ENCODE measurements at regions not wholly inside any gene's neighbourhood (a gene's known extent, or its start where the extent isn't known, plus 50 kb on each side); places are given as distances from the start of the nearest gene placed in this dataset.

DNA sequence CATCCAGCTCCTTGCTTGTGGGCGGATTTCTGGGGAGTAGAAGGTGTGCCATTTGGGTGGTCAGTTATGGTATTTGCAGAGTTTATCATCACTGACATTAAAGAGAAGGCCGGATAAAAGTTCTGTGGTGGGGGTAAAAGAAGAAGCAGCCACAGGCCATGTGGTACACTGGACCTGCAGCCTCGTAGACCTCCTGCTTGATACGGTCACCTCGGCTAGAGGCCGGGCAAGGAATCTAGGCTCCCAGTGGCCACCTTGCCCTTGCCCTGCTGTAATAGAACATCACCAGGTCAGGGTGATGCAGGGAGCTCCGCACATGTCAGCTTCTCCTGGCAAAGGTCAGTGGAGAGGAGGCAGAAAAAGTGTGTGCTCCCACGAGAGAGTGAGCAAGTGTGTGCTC, 376.1 kb upstream of the IRX4 start:
- no peak for FAIRE-seq

DNA sequence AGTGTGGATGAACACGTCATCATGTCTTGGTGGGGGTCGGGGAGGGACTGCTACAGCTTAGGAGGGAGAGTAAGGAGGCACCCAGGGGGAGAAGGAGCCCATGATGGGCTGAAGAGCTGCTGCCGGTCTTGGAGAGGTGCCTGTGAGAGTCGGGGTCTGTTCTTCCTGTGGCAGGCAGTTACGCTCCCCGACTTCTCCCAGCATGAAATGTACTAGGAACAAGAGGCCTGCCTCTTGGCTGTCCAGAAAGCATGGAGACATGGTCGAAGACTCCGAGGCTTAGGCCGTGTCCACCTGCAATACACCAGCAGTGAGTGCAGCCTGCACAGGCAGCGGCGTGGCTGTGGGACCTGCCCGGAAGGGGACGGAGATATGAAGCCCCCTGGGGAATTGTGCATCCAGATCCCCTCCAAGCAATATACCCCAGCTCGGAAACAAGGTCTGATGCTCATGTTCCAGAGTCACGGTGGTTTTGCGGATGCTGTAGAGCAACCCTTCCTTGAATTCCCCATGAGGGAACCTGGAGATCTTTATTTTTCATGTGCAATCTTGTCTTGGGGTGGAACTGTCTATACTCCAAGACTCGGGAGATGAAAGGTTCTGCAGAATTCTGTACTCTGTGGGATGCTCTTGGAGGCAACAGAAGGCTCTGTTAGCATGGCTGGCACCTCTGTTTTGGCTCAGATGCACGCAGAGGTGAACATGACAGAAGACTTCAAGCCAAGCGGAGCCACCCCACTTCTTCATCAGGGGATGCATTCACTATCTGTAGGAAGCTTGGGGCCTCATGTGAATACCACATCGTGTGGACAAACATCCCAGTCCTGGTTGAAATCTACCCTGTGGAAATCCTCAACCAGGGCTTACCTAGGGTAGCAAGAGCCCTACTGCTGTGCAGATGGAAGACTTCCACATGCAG, 374.9 kb upstream of the IRX4 start:
- no peak for FAIRE-seq

DNA sequence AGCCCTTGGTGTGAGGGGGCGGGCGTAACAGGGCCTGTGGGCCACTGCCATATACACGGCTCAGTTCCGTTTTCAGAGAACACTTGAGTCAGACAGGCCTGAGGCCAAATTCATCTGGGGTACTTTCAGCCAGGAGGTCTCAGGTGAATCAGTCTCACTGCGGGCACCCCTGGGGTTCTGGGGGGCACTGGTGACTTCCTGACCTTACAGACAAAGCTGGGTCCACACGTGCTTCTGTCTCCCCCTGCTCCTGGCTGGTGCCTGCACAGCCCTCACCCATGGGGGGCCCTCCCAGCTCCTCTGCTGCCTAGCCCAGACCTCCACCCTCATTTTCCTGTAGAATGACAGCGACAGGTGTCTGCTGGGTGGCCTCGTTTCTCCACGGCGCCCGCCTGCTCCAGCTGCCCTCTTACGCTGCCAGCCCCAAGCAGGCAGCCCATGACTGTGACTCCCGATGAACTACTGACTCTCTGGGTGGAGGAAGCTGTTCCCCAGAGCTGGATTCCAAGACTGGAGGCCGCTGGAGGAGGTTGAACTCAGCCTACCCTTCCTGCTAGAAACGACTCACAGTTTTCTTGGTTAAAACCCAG, 374.1 kb upstream of the IRX4 start:
- FAIRE-seq, result no peak

DNA sequence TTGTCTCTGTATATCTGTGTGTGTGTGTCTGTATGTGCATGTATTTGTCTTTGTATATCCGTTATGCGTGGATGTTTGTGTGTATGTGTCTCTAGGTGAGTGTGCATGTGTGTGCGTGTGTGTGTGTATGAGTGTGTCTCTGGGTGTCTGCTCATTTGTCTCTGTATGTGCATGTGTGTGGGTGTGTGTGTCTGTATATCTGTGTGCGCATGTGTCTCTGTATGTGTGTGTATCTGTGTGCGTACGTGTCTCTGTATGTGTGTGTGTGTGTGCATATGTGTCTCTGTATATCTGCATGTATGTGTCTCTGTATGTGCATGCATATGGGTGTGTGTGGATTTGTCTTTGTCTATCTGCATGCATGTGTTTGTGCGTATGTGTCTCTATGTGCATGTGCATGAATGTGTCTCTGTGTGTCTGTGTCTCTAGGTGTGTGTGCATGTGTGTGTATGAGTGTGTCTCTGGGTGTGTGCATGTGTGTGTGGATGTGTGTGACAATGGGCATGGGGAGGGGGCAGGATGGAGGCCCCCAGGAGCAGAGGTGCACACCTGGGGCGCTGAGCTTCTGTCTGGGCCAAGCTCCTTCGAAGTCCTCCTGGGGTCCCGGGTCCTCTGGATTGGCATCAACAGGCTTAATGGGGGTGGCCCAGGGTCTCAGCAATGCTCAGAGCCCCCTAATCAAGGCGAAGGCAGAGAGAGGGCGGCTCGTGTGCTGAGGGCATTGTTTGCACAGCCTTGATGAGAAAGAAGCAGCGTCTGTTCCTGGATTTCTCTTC, 373.4 kb upstream of the IRX4 start:
- FAIRE-seq, result no peak

DNA sequence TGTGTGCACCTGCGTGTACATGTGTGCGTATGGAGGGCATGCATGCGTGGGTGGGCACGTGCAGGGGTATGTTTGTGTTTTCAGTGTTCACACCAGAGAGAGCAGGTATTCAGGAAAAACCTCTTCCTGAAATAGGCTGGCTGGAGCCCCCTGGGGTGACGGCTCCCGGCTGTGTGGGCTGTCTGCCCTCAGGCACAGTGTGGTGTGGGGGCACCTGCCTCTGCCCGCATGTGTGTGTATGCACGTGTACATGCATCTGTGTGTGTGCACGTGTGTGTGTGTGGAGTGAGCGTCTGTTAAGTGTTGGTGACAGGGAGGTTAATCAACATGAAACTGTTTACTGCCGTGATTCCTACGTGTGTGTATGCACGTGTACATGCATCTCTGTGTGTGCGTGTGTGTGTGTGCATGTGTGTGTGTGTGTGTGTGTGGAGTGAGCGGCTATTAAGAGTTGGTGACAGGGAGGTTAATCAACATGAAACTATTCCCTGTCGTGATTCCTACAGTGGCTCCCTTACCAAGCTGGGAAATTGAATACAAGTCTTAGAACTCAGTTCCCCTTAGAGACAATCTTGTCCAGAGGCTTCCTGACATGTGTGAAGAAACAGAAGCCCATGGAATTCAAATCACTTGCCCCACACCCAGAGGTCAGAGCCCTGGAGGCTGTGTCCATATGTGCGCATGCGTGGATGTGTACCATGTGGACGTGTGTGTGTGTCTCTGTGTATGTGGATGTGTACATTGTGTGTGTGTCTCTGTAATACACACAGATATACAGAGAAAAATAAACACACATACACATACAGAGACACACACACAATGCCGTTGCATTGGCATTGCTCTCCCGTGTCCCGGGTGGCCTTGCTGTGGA, 372.4 kb upstream of the IRX4 start:
- FAIRE-seq, result no peak

DNA sequence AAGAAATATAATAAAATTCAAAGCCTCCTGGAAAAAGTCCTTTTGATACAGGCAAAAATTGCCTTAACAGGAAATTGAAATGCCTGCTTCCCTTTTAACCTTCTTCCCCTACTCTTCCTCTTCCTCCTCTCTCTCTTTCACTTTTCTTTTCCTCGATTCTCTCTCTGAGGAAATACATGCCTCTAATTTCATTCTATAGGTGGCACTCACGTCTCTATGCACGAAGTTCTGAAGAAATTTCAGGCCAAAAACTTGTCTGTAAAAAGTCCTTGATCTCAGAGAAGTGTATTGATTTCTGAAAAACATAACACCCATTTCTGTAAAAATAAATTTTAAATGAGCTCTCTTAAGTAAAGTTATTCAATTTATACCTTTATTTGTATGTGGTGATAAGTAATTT, 371.7 kb upstream of the IRX4 start:
- FAIRE-seq, result no peak

DNA sequence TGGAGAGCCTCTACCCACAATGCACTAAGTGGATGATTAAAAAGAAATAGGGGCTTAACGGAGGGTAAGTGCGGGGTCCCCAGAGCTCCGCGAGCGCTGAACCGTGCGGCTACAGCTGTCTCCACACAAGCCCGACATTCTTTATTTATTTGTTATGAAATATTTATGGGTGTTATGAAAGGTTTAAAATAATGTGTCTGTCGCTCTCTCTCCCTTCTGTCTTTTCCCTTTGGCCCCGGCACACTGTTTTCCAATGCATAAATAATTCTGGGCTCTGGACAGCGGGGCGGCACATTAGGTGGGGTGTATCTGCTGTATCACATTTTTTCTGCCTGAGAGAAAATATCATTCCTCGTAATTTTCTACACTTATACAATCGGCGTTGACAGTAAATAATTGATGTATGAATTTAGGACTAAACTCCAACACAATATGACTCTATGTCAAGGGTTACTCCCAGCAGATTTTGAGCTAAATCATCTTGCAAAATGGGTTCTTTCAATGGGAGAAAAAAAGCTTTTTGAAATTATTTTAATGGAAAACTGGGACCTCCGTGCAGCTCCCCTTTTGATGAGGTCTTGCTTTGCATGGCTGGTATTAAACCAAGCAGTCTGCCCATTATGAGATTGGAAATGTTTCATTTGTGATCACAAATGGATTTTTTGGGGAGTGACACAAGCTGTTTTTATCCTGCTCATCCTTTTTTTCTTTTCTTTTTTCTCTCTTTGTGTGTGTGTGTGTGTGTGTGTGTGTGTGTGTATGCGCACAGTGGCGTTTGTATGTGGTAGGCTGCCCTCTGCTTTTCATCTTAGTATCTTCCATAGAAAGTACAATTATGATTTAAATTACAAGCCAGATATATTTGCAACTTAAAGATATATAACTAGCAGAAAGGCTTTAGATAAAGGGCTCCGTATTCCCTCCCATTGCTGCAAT, 370.6 kb upstream of the IRX4 start:
- FAIRE-seq, result no peak

DNA sequence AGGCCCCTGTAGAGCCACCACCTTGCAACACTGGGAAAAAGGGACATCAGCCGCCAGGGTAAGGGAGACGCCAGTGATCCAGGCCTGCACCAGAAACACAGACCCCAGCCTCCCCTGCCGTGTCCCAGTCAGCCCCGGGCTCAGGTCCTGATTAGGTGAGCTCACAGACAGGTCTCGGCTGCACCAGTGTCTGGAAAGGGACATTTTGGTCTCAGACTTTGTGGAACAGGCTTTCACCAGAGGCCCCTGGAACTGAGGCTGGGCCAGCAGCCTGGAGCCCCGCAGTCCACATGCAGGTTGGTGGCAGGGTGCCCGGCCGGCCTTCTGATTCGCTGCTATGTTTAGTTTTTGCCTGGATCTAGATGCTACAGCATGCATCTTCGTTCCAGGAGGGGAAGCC, 369.0 kb upstream of the IRX4 start:
- no peak for FAIRE-seq

DNA sequence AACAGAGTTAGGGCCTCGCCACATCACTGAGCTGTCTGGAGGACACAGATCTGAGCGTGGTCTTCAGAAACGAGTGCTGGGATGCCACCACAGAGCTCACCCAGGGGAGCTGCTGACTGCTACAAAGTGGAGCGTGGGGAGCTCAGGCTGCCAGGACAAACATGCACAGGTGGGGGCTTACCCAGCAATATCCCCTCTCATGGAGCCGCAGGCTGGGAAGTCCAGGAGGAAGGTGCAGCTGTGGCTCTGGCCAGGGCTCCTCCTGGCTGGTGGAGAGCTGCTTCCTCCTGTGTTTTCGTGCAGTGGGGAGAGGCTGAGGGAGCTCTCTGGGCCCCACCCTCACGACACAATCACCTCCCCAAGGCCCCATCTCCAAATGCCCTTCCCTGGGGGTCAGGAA, 368.6 kb upstream of the IRX4 start:
- no peak for FAIRE-seq

DNA sequence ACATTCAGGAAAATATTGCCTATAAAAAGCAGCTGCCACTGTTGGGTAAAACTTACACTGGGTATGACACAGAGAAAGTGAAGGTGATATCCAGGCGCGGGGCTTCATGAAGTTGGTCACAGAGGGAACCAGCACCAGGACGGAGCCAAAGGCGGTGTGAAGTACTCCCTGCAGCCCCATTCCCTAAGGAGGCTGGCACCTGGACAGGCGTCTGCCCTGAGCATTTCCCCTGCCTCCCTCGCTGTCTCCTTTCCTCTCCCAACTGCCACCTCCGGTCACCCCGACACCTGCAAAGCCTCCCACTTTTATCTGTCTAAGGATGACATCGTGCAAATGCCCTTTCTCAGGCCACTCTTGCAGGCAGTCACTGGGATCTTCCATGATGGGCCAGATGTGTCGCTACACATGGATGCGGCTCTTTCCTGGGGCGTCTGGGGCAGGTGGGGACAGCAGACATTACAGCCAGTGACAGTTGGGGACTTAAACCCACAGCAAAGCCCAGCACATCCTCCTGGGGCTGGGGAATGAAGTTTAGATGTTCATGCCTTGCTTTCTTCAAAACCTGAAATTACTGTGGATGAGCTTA, 367.7 kb upstream of the IRX4 start:
- no peak for FAIRE-seq

DNA sequence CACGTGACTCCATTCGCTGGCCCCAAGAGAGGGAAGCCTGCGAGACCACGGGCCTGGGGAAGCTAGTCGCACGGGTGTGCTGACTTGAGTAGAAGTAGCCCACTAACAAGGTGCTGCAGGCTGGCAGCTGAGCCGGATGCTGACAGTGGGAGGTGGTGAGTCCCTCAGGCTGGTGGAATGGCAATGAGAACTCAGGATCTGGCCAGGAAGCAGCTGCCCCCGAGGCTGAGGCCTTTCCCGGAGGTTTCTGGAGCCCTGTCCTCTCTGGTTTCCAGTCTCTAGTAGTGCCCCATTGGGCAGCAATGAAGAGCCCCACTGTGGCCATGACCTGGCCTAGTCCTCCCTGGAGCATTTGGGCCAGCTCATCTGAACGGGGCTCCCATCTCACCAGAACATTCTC, 366.7 kb upstream of the IRX4 start:
- no peak for FAIRE-seq

DNA sequence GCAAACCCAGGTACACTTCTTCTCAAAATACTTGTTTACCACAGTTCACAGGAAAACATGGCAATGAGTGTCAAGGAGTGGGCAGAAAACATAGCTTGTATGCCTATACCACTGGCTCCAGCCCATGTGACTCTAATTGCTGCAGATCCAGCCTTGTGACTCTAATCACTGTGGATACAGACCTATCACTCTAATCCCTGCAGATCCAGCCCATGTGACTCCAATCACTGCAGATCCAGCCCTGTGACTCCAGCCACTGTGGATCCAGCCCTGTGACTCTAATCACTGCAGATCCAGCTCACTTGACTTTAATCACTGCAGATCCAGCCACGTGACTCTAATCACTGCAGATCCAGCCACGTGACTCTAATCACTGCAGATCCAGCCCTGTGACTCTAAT, 366.3 kb upstream of the IRX4 start:
- no peak for FAIRE-seq

DNA sequence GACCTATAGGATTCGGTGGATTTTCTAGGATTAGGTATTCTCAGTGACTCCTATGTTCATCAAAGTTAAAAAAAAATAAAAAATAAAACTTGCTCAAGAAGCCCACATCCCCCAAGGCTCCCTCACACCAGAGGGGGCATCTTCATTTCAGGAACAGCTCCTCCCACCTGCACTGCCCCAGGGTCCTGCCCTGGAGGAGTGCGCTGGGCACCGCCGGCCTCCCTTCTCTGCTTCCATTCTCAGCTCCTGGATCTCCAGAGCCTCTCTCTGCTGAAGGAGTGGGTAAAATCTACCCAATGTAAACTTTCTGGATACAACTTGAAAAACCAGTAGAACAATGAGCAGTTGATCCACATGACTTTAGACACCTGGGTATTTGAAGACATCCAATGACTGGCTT, 359.8 kb upstream of the IRX4 start:
- FAIRE-seq, result no peak

DNA sequence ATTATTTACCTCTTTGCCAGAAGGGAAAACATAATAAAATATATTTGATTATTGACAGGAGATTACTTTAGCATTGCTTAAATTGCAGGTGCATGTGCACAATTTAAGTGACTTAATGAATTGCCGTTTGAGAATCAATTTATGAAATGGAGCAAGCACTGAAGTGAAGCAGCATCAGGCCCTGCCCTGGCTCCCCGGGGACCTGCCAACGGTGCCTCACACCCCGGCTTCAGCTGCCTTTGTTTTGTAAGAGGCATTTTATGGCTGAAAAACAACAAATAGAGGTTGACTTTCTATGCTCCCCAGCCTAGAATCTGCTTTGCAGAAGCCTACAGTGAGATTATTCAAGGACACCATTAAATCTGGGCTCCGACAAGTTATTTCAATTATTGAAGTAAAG, 359.1 kb upstream of the IRX4 start:
- no peak for FAIRE-seq

DNA sequence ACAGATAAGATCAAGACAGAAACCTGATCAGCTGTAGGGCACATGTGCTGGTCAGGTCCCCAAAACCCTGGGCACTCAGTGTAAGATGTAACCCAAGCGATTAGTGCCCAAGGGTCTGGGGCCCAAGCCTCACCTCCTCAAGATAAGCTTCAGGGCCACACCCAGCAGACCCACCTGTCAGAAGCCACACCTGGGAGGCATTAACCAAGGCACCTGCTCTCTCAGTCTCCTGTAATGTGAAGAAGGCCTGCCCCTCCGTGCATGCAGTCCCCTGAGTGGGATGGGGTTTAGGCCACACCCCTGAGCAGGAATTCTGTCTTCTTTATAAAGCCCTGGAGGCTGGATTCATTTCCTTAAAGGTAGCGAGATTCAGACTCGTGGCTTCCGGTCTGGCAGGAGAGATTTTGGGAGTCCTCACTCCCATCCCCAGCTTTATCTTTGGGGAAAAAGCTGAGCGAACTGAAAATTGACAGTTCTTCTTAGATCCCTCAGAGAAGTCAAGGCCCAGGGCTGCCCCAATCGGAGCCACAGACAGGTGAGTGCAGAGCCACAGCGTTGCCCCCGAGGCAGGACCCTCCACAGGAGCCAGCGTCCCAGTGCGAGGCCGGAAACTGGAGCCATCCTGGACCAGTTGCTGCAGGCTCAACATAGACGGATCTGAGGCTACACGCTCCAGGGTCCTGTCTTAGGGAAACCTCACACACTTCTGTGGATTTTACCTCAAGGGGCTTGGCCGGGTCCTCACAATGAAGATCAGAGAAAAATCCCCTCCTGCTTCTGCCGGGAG, 357.6 kb upstream of the IRX4 start:
- no peak for FAIRE-seq

DNA sequence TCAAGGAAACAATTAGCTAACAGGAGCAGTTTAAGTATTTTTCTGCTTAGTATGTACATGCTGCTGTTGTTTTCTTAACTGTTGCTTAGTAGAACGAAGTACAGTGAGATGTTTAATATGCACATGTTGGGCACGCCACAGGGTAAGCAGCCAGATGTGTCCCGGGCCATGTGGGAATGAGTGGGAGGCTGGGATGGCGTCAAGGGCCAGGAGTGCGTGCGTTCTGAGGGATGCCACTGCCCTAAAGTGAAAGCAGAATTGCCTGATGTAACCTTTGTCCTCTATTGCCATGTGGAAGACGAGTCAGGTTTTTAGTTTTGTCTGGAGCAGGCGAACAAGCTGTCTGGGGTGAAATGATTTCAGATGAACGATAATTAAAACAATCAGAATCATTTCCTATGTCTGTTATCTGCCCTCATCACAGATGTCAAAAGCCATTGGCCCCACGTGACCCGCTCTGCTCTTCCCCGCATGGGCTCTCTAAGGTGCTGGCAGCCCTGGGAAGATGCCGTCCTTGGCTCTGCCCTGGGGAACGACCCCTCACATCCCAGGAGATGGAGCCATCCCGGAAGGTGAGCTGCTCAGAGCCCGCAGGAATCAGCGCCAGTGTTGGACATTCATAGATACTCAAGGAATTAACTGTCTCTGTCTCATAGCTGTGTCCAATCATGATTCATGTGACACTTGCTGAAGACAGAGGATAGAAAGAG, 356.6 kb upstream of the IRX4 start:
- no peak for FAIRE-seq

DNA sequence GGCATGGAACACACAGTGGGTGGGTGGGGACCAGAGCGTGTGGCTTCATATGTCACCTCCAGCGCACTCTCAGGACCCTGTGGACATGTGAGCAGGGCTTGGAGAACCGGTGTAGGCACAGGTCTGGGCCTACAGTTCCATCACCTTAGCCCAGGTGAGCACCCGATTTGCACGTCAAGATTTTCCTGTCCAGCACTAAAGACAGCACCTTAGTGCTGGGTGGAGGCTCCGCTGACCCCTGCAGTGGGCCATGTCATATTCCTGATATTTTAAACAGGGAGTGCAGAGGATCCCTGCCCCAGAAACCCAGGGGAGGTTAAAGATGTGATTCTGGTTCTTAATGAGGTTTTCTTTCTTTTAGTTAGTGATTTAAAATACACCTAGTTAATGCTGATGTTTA, 356.0 kb upstream of the IRX4 start:
- no peak for FAIRE-seq

DNA sequence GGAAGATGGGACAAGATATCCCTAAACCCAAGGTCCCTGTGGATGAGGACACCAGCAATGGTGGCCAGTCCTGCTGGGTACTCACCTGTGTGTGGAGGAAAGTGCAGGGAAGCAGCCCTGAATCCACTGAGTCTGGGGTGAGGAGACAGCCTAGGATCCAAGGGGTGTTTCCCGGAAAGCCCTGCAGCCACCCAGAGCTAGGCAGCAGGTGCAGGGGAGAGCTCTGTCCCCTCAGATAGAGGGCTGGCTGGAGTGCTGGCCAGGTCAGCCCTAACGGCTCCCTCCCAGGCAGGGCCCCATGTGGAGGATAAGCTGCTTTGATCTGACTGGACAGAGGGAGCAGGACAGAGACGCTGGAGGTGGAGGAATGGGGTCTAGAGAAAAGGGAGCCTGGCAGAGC, 344.7 kb upstream of the IRX4 start:
- FAIRE-seq, result no peak

DNA sequence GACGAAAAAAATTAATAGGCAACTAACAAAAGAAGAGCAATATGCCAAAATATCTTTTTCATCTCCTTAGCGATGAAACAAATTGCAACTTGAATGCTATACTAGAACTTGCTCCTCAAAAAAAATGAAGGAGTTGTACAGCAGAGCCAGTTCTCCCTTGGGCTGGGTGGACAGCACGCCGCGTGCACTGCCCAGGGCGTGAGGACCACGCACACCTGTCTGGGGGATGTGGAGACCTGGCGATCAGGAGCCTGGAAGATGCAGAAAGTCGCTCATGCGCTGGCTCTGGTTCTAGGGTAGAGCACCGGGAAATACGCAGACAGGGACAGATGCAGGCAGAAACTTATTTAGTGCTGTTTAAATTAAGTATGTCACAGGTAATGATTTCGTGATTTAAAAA, 342.0 kb upstream of the IRX4 start:
- FAIRE-seq, result no peak

DNA sequence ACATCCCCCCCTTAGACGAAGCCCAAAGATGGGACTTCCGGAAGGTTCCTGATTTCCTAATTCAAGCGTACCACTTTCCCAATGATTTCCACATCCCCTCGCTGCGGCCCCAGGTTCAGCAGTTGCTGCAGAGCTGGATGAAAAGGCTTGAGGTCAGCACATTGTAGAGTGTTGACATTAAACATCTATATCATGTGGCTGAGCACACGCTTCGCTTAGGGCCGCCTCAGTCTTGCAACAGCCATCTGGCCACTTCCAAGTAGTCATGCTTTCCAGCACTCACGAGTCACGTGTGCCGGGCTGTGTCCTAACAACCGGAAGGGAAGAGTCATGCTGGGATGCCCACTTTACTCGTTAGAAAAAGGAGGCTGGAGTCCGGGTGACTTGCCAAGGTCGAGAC, 340.6 kb upstream of the IRX4 start:
- no peak for FAIRE-seq
